WERI-Rb-1 (cell line): ENCODE measurements at regions not wholly inside any gene's neighbourhood (a gene's known extent, or its start where the extent isn't known, plus 50 kb on each side); places are given as distances from the start of the nearest gene placed in this dataset.

ENCODE experiments used
- DNase-seq: peaks from one replicate; pipeline ENCODE4 v3.0.0-alpha.2; 2020
- H3K27ac ChIP-seq: fragments of 250-450 bp; sonication (Bioruptor Pico); 2 replicates; pipeline ENCODE4 v1.5.1; 2020; ENCODE audit warnings: mild to moderate bottlenecking, moderate library complexity
- H3K27me3 ChIP-seq: fragments of 250-450 bp; sonication (Bioruptor Pico); 2 replicates; pipeline ENCODE4 v1.5.1; 2021; ENCODE audit warnings: mild to moderate bottlenecking, low read depth, moderate library complexity; ENCODE audit not compliant: insufficient read depth, severe bottlenecking
- H3K36me3 ChIP-seq: fragments of 250-450 bp; sonication (Bioruptor Pico); 2 replicates; pipeline ENCODE4 v1.5.1; 2020; ENCODE audit warnings: mild to moderate bottlenecking, moderate library complexity
- H3K4me3 ChIP-seq: 2 replicates; pipeline ENCODE4 v1.5.1; 2011; ENCODE audit warnings: low read depth, mild to moderate bottlenecking, control low read depth, low read length
- H3K9me3 ChIP-seq: fragments of 250-450 bp; sonication (Bioruptor Pico); 2 replicates; pipeline ENCODE4 v1.5.1; 2021; ENCODE audit warnings: mild to moderate bottlenecking, moderate library complexity; ENCODE audit not compliant: severe bottlenecking
- TF ChIP-seq, protein P1 (sequence below): IDR thresholded peaks from 2 replicates; pipeline ENCODE4 v1.5.1; 2011; ENCODE audit warnings: low read depth, mild to moderate bottlenecking, control low read depth, inconsistent platforms, low read length

DNA sequence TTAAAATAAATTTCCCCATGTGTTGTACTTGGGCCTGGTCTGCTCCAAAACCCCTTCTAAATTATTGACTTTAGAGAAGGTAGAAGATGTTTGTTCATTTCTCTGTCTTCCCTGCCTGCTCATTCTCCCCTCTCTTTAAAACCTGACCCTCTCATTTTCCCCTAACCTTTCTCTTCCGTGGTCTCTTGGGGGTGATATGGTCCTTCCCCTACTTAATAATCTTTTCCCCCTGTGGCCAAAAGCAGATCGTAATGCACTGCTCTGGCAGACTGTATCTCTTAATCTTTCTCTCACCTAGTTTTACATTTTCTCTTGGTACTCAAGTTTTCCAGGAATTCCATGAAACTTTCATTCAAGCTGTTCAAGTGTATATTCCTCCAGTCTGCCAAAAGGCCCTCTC is 301.7 kb downstream of the TTLL7 start:
- Histone ChIP-seq H3K4me3 (no peak overlapping the region), H3K27me3 (no peaks in the 10 kb centered on the region), H3K36me3 (no peaks in the 10 kb centered on the region), H3K27ac (no peak overlapping the region), H3K9me3 (no peaks in the 10 kb centered on the region)
- TF ChIP-seq, protein P1, sequence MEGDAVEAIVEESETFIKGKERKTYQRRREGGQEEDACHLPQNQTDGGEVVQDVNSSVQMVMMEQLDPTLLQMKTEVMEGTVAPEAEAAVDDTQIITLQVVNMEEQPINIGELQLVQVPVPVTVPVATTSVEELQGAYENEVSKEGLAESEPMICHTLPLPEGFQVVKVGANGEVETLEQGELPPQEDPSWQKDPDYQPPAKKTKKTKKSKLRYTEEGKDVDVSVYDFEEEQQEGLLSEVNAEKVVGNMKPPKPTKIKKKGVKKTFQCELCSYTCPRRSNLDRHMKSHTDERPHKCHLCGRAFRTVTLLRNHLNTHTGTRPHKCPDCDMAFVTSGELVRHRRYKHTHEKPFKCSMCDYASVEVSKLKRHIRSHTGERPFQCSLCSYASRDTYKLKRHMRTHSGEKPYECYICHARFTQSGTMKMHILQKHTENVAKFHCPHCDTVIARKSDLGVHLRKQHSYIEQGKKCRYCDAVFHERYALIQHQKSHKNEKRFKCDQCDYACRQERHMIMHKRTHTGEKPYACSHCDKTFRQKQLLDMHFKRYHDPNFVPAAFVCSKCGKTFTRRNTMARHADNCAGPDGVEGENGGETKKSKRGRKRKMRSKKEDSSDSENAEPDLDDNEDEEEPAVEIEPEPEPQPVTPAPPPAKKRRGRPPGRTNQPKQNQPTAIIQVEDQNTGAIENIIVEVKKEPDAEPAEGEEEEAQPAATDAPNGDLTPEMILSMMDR = no peak
- DNase-seq = no peak

DNA sequence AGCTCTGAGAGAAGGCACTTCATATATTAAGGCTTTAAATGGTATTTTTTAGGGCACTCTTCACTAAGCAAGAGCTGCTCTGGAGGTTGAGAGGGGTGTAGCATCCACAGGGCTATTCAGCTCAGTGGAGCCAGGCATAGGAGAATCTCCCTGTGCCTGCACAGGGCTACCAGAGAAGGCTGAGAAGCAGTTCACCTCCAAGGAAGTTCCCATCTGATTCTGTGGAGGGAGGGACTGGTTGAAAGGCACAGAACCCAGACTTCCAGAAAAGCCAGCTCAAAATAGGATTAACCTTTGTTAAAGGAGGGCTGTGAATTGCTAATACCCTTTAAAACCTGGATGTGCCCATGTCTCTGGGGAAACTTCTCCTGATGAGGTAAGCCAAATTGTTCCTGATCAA is 304.5 kb downstream of the TTLL7 start:
- TF ChIP-seq, protein P1 = no peak
- H3K4me3 ChIP-seq = peak overlapping the region; percentile 40; the same call in 1 of the 2 replicates
- DNase-seq = peak; percentile 51

DNA sequence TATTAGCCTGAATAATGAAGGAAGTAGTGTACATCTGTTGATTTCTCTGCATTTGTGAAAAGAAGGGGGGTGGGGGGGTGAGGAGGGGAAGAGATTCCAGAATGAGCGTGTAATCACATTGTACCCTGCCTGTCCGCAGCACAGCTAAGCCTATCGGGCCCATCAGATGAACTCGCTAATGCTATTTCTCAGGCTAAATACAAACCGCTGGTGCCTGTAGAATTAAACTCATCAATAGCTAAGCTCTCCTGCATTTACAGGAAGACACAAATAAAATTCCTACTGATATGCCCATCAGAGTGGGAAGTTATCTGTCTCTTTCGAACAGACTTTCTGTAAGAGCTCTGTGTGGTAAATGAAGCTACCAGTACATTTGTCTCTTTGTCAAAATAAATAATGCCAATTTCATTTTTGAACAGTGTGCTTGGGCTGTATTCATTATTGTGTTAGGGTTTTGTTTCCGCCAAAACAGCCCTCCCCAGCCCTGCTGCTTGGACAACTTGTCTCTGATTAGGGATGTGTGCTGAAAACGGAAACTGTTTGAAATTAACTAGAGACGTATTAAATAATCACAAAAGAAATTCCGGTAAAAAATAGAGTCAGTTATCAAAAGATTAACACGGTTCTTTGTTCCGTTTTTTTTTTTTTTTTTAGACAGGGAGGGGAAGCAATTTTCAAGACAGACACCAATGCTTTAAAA is 305.4 kb downstream of the TTLL7 start:
- H3K4me3 ChIP-seq = peak overlapping the region; percentile 40
- no peaks in the 10 kb centered on the region for H3K36me3 ChIP-seq
- TF ChIP-seq, protein P1 = no peak
- peak overlapping the region; percentile 43 for H3K27ac ChIP-seq
- peak; percentile 75 for DNase-seq
- no peaks in the 10 kb centered on the region for H3K27me3 ChIP-seq
- no peaks in the 10 kb centered on the region for H3K9me3 ChIP-seq

More for the DNA sequence above, 304.5 kb downstream of the TTLL7 start:
- no peaks in the 10 kb centered on the region for H3K9me3 ChIP-seq
- H3K36me3 ChIP-seq = no peaks in the 10 kb centered on the region
- H3K27me3 ChIP-seq = no peaks in the 10 kb centered on the region
- peak overlapping the region; percentile 37 for H3K27ac ChIP-seq

DNA sequence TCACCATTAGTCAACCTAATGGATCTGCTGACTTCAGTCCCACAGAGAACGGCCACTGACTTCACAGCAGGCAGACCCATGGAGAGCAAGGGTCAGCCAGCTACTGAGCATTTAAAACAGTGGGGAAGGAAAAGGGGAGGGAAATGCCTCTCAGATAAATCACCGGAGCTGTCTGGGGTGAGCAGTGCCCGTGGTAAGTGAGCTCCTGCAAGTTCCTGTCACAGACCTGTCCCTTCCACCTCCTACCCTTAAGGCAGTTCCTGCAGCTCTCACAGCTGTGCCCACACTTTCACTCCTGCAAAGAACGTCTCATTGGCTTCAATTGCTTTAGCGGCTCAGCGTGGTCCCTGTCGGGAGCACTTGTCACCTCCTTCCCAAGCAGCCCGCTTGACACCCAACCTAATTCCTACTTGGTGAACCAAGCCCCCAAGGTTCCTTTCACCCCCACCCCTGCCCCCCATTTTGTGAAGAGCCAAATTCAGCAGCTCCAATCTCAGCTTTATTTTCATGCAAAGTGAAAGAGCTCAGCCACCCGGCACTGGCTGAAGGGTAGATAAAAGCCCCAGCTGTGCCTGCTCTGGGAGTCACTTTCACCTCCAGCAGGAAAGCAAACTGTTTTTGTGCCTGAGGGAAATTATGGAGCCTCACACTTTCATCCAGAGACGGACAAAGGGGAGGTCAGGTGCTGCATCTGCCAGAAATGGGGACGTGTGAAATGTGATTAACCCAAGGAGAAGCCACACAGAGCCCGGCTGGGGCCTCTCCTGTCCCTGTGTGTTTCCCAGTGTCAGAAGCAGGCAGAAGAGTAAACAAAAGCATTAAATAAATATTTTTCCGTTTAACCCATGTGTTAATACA is 306.2 kb downstream of the TTLL7 start:
- Histone ChIP-seq H3K27me3 (no peaks in the 10 kb centered on the region), H3K9me3 (peaks cover 2% of the 10 kb centered on the region), H3K36me3 (no peaks in the 10 kb centered on the region), H3K4me3 (peak overlapping the region; percentile 40), H3K27ac (peak overlapping the region; percentile 52)
- peak; percentile 29 for DNase-seq
- TF ChIP-seq, protein P1 = no peak

DNA sequence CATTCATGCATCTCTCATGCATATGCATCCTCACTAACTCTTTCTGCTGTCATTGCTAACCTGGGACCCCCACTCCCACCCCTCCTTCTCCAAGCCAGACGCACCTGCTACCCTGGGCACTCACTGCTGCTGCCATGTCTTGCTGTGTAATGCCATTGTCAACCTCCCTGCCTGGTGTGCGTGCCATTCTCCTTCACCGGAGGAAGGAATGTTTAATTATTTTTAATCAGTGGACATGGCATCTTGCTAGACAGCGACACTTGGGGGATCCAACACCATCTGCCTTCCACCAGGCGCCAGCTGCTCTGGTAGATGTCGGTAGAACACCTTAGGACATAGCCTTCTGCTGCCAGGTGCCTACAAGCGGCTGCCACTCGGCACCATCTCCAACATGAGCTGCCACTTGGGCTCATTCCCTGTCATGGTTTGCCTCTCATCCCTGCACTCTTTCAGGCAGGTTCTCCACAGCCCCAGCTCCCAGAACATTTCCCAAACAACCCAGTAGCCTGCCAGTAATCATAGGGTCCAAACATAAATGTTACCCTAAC is 306.9 kb downstream of the TTLL7 start:
- Histone ChIP-seq H3K27ac (no peak overlapping the region), H3K9me3 (peaks cover 2% of the 10 kb centered on the region), H3K36me3 (no peaks in the 10 kb centered on the region), H3K4me3 (no peak overlapping the region), H3K27me3 (no peaks in the 10 kb centered on the region)
- TF ChIP-seq, protein P1 = no peak
- no peak for DNase-seq
